GOT3 (cell line): ENCODE measurements at regions not wholly inside any gene's neighbourhood (a gene's known extent, or its start where the extent isn't known, plus 50 kb on each side); places are given as distances from the start of the nearest gene placed in this dataset.
A peak's percentile ranks its signal among the peaks of the same experiment; 100 is the strongest.

Experiments used
- DNase-seq: peaks from one replicate; lab custom pipeline; 2025; ENCODE audit warnings: mixed read lengths; lab: John Stamatoyannopoulos, UW

DNA sequence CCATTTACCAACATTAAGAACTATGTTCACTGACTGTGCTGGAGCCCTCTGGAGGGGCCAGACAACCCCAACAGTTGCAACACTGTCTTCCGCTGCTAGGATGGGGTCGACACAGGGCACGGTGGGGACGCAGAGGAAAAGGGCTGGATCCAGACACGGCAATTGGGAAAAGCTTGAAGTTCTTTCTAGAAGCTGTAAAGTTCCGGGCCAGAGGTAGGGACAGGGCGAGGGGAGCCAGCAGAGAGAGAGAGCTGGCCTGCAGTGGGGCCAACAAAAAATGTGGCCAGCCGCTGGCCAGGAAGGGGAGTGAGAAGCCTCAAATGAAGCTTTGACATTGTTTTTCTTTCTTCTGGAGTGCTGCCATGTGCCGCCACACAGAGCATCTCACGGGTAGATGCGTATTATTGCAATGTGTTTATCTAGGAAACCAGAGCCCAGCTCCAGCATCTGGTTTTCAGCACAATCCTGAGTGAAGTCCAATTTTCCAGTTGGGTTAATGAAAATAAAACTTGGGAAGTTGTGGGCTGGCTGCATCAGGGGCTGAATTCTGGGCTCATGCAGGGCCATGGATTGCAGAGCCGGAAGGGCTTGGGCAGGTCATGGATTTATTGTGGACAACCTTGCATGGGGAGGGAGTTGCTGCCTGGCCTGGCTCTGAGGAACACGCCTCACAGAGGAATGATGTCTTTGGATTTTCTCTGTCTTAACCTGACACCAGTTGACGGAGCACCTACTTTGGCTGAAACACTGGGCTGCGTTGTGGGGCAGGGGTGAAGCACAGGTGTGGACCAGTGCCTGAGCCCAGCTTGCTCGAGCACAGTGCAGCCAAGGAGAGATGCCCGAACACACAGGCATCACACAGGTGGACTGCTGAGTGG is 67.6 kb upstream of the AMPD3 start:
- DNase-seq, result peak; percentile 4

DNA sequence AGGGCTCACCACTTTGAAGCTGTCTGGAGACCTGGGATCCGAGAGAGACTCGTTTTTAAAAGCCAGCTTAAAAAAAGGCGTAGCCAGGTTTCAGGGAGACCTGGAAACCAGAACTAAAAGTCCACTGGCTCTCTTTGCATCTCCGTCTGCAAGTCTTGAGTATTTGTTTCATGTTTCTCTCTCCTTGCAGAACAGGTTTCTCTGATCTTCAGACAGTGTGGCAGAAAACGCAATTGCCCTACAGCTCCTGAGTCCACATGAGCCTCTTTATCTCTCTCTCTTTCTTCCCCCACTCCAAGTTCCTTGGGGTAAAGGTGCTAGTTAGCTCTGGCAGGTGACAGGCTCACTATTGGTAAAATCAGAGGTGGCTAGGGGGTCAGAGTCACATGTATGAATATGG is 67.0 kb upstream of the AMPD3 start:
- DNase-seq, result no peak

DNA sequence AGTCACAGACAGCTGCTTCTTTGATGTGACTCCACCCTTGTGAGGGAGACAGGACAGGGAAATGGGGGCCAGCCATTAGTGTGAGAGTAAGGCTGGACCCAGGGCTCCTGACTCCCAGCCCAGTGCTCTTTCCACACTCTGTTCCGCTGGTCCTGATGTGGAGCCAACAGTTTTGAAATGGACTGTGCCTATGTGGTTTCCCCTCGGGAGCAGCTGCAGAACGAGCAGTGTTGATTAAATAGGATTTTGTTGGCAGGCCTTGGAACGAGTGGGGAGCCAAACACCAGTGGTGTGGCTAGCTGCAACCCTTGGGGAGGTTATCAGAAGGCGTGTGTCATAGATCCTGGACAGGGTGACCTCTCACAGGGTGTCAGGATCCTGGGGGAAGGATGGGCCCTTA is 66.5 kb upstream of the AMPD3 start:
- DNase-seq, result no peak

DNA sequence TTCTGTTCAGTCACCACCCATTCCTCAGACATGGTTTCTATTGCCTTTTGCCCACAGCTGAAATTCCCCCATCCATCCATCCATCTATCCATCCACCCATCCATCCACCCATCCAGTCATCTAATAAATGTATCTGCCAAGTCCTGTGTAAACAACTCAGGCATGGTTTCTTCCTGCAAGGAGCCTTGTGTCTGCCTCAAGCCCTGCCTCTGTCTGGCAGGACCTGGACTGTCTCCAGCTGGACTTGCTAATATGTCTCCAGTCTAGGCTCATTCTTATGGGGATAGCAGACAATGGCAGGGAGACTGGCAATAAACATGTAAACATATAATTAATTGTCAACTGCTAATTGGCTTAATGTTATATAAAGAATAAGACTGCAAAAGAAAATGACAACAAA is 64.7 kb upstream of the AMPD3 start:
- DNase-seq, result no peak

GRCh38 chr11:10392095-10393079 is 62.7 kb upstream of the AMPD3 start:
- DNase-seq, result no peak

DNA sequence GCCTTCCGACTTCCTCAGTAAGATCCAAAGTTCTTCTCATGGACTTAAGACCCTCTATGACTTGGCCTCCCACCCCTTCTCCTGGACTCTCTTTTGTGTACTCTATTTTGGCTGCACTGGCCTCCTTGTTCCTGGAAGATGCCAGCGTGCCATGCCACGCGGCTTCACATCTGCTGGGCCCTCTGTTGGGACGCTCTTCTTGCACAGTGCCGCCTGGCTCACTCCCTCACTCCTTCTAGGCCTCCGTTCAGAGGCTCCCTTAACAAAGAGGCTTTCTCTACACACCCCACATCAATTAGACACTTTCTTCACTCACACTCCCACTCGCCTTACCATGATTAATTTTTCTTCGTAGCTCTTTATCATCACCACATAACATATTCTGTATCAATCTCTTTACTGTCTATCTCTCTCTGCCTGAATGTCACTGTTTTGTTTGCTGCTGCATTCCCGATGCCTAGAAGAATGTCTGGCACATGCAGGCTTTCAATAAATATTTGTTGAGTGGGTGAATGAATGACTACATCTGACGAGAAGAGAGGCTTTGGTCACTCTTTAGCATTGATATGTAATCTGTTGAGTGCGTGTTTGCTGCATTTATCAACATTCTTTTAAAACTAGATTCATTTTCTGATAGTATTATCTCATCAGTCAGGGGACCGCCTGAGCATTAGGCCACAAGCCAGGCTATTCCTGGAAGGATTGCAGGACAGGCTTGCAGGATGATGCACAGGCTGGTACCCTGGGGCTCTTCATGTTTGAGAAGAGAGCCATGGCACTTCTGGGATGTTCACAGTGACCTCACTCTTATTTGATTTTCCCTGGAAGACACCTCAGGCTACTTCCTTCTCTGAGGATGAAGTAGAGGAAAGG is 60.6 kb upstream of the AMPD3 start:
- no peak for DNase-seq

GRCh38 chr11:10395166-10395897 is 59.7 kb upstream of the AMPD3 start:
- no peak for DNase-seq

DNA sequence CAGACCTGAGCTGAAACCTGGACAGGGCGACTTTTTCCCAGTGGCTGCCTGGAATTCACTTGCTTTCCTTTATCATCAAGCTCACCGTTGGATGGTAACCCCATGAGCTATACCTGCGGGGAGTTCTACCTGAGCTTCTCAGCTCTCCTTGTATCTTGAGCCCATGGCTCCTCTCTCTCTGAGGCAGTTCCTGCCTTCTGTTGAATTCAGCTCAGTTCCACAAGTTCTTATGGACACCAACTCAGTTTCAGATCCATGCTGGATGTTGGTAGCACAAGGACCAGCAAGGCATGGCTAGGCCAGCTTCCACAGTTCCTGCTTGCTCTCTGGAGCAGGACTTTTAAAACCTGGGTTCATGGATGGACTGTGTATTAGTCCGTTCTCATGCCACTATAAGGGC is 58.3 kb upstream of the AMPD3 start:
- no peak for DNase-seq

- no peak for DNase-seq
Measured at GRCh38 chr11:10397226-10397987, 57.7 kb upstream of the AMPD3 start.

GRCh38 chr11:10398525-10398924 is 56.5 kb upstream of the AMPD3 start:
- DNase-seq, result no peak

DNA sequence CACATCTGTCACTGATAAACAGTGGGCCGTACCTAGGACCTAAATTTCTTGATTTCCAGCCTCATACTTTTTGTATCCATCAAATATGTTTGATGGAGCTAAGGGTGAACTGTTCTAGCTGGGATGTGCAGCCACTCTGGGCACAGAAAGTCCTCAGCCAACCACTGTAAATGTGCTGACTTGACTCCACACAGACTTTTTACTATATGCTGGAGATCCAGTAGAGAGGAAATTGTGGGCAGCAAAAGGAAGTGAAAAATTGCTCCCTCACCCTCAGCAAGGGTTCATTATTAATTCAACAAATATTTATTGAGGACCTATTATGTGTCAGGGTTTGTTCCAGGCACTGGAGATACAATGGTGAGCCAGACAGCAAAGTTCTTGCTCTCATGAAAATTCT is 54.2 kb upstream of the AMPD3 start:
- DNase-seq, result no peak

GRCh38 chr11:10401256-10401655 is 53.8 kb upstream of the AMPD3 start:
- DNase-seq, result no peak

DNA sequence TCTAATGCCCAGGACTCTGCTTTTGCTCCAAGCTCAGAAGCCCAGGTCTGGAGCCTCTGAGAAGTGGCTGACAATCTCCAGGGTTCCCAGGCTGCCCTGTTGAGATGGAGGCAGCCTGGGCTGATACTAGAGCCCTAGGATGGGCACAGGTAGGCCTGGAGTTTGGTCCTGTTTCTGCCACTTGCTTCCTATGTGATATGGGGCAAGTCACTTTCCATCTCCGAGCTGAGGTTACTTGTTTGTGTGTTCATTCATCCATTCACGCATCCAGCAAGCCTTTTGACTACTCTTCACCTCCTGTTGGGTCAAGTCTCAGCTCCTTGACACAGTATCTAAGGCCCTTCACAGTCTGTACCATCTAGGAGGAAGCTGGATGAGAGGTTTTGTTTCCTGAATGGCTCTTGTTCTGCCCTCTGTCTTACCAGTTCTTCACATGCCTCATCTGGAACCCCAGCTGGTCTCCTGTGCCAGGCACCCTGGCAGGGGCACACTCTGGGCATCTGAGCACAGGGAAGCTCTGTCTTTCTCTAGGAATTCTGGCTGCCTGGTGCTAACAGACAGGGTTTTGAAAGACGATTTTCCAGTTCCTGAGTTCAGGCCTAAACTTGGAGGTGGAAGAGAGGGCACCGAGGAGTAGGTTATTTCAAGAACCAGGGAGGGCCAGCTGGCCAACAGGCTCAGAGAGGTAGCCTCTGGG is 53.2 kb upstream of the AMPD3 start:
- DNase-seq, result no peak
